SK-N-SH treated with all-trans-retinoic acid at 6 μM for 48 hours (cell line): ENCODE measurements at regions not wholly inside any gene's neighbourhood (a gene's known extent, or its start where the extent isn't known, plus 50 kb on each side); places are given as distances from the start of the nearest gene placed in this dataset.

Source experiments
- ATAC-seq: fragments of 200-7000 bp; cut with Tn5 transposase; 3 replicates; pipeline ENCODE4 v1.9.1; 2020; ENCODE audit warnings: mild to moderate bottlenecking, moderate library complexity
- ARNTL ChIP-seq: fragments of 450-650 bp; formaldehyde crosslinking; IDR thresholded peaks from 2 replicates; pipeline ENCODE4 v1.5.0; 2020; ENCODE audit warnings: low read depth, mild to moderate bottlenecking, moderate library complexity, borderline replicate concordance
- BACH2 ChIP-seq: fragments of 250-450 bp; sonication (Bioruptor Pico); IDR thresholded peaks from 2 replicates; pipeline ENCODE4 v1.9.0; 2021; ENCODE audit warnings: mild to moderate bottlenecking, borderline replicate concordance
- CSDC2 ChIP-seq: fragments of 250-450 bp; sonication (Bioruptor Pico); IDR thresholded peaks from 2 replicates; pipeline ENCODE4 v1.5.0; 2020; ENCODE audit warnings: mild to moderate bottlenecking, moderate library complexity
- ESRRG ChIP-seq: fragments of 250-450 bp; sonication (Bioruptor Pico); IDR thresholded peaks from 2 replicates; pipeline ENCODE4 v1.6.1; 2021; ENCODE audit warnings: mild to moderate bottlenecking
- GLIS3 ChIP-seq: fragments of 250-450 bp; sonication (Bioruptor Pico); IDR thresholded peaks from 2 replicates; pipeline ENCODE4 v1.5.0; 2020; ENCODE audit warnings: mild to moderate bottlenecking, moderate library complexity
- ISL1 ChIP-seq: fragments of 250-450 bp; sonication (Bioruptor Pico); IDR thresholded peaks from 2 replicates; pipeline ENCODE4 v2.1.2; 2022; ENCODE audit warnings: mild to moderate bottlenecking, moderate library complexity
- OSR1 ChIP-seq: fragments of 250-450 bp; sonication (Bioruptor Pico); IDR thresholded peaks from 2 replicates; pipeline ENCODE4 v1.8.0; 2022; ENCODE audit warnings: moderate library complexity, mild to moderate bottlenecking, inconsistent platforms
- PPARA ChIP-seq: fragments of 250-450 bp; sonication (Bioruptor Pico); IDR thresholded peaks from 2 replicates; pipeline ENCODE4 v1.5.0; 2020; ENCODE audit warnings: mild to moderate bottlenecking, borderline replicate concordance
- RARB ChIP-seq: fragments of 250-450 bp; sonication (Bioruptor Pico); IDR thresholded peaks from 2 replicates; pipeline ENCODE4 v1.8.0; 2021; ENCODE audit warnings: mild to moderate bottlenecking, moderate library complexity
- SNAI2 ChIP-seq: fragments of 250-450 bp; sonication (Bioruptor Pico); IDR thresholded peaks from 2 replicates; pipeline ENCODE4 v1.5.0; 2020; ENCODE audit warnings: mild to moderate bottlenecking, moderate library complexity
- TCF4 ChIP-seq: fragments of 250-450 bp; sonication (Bioruptor Pico); IDR thresholded peaks from 2 replicates; pipeline ENCODE4 v1.8.0; 2021; ENCODE audit warnings: mild to moderate bottlenecking, moderate library complexity, borderline replicate concordance
- TOX ChIP-seq: fragments of 250-450 bp; sonication (Bioruptor Pico); IDR thresholded peaks from 2 replicates; pipeline ENCODE4 v1.8.0; 2021; ENCODE audit warnings: mild to moderate bottlenecking, moderate library complexity, borderline replicate concordance
- ZC3H10 ChIP-seq: fragments of 250-450 bp; sonication (Bioruptor Pico); IDR thresholded peaks from 2 replicates; pipeline ENCODE4 v1.5.1; 2021; ENCODE audit warnings: mild to moderate bottlenecking, moderate library complexity
- ZFP3 ChIP-seq: fragments of 250-450 bp; sonication (Bioruptor Pico); IDR thresholded peaks from 2 replicates; pipeline ENCODE4 v1.5.0; 2020; ENCODE audit warnings: mild to moderate bottlenecking, moderate library complexity
- ZFP30 ChIP-seq: fragments of 450-650 bp; formaldehyde crosslinking; IDR thresholded peaks from 2 replicates; pipeline ENCODE4 v1.5.0; 2022; ENCODE audit warnings: mild to moderate bottlenecking, moderate library complexity
- ZNF565 ChIP-seq: fragments of 450-650 bp; formaldehyde crosslinking; conservative IDR thresholded peaks from 2 replicates; pipeline ENCODE4 v1.5.0; 2020; ENCODE audit warnings: low read depth, mild to moderate bottlenecking, moderate library complexity
- ZNF70 ChIP-seq: fragments of 450-650 bp; formaldehyde crosslinking; IDR thresholded peaks from 2 replicates; pipeline ENCODE4 v1.5.0; 2020; ENCODE audit warnings: mild to moderate bottlenecking, moderate library complexity
- ZNF8 ChIP-seq: fragments of 450-650 bp; formaldehyde crosslinking; IDR thresholded peaks from 2 replicates; pipeline ENCODE4 v1.5.0; 2020; ENCODE audit warnings: mild to moderate bottlenecking, moderate library complexity
- TF ChIP-seq, protein P1 (sequence below): fragments of 250-450 bp; sonication (Bioruptor Pico); IDR thresholded peaks from 2 replicates; pipeline ENCODE4 v1.5.0; 2020; ENCODE audit warnings: mild to moderate bottlenecking, moderate library complexity
- TF ChIP-seq, protein P2 (sequence below): fragments of 250-450 bp; sonication (Bioruptor Pico); IDR thresholded peaks from 2 replicates; pipeline ENCODE4 v1.5.1; 2021; ENCODE audit warnings: mild to moderate bottlenecking, moderate library complexity
- TF ChIP-seq, protein P3 (sequence below): fragments of 250-450 bp; sonication (Bioruptor Pico); IDR thresholded peaks from 2 replicates; pipeline ENCODE4 v1.8.0; 2021; ENCODE audit warnings: low read depth, mild to moderate bottlenecking, moderate library complexity, borderline replicate concordance

DNA sequence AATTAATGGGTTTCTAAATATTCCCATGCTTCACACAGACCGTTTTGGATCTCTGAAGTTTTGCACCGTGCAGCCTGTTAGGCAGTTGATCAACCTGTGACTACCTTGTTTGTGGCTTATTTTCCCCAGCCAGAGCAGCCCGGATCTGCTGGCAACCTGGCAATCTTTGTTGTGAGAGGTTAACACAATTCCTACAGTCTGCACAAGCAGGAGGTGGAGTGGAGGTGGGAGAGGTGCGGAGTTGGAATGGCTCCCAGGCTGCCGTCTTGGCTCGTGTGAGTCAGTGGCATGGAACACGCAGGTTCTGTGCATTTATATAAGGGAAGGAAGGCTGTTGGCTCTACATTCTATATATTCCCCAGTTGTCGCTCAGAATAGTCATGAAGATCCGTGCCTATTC lies 70.9 kb upstream of the STOX2 start:
- TF ChIP-seq, protein P1, sequence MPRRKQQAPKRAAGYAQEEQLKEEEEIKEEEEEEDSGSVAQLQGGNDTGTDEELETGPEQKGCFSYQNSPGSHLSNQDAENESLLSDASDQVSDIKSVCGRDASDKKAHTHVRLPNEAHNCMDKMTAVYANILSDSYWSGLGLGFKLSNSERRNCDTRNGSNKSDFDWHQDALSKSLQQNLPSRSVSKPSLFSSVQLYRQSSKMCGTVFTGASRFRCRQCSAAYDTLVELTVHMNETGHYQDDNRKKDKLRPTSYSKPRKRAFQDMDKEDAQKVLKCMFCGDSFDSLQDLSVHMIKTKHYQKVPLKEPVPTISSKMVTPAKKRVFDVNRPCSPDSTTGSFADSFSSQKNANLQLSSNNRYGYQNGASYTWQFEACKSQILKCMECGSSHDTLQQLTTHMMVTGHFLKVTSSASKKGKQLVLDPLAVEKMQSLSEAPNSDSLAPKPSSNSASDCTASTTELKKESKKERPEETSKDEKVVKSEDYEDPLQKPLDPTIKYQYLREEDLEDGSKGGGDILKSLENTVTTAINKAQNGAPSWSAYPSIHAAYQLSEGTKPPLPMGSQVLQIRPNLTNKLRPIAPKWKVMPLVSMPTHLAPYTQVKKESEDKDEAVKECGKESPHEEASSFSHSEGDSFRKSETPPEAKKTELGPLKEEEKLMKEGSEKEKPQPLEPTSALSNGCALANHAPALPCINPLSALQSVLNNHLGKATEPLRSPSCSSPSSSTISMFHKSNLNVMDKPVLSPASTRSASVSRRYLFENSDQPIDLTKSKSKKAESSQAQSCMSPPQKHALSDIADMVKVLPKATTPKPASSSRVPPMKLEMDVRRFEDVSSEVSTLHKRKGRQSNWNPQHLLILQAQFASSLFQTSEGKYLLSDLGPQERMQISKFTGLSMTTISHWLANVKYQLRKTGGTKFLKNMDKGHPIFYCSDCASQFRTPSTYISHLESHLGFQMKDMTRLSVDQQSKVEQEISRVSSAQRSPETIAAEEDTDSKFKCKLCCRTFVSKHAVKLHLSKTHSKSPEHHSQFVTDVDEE = no peak
- TF ChIP-seq TCF4 (CRISPR knock-in tag) = no peak
- no peak for TF ChIP-seq SNAI2 (CRISPR knock-in tag)
- TF ChIP-seq, protein P2, sequence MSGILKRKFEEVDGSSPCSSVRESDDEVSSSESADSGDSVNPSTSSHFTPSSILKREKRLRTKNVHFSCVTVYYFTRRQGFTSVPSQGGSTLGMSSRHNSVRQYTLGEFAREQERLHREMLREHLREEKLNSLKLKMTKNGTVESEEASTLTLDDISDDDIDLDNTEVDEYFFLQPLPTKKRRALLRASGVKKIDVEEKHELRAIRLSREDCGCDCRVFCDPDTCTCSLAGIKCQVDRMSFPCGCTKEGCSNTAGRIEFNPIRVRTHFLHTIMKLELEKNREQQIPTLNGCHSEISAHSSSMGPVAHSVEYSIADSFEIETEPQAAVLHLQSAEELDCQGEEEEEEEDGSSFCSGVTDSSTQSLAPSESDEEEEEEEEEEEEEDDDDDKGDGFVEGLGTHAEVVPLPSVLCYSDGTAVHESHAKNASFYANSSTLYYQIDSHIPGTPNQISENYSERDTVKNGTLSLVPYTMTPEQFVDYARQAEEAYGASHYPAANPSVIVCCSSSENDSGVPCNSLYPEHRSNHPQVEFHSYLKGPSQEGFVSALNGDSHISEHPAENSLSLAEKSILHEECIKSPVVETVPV (CRISPR knock-in tag) = no peak
- no peak for TF ChIP-seq ZFP30 (CRISPR knock-in tag)

DNA sequence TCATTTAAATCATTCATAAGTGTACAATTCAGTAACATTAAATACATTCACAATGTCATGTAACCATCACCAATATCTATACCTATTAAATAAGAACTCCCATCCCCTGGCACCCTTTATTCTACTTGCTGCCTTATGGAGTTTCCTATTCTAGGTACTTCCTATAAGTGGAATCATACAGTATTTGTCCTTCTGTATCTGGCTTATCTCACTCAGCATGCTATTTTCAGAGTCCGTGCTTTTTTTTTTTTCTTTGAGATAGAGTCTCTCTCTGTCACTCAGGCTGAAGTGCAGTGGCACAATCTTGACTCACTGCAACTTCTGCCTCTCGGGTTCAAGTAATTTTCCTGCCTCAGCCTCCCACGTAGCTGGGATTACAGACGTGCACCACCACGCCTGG lies 67.9 kb upstream of the STOX2 start:
- no peak for ATAC-seq

More for the DNA sequence above, 70.9 kb upstream of the STOX2 start:
- no peak for ATAC-seq

DNA sequence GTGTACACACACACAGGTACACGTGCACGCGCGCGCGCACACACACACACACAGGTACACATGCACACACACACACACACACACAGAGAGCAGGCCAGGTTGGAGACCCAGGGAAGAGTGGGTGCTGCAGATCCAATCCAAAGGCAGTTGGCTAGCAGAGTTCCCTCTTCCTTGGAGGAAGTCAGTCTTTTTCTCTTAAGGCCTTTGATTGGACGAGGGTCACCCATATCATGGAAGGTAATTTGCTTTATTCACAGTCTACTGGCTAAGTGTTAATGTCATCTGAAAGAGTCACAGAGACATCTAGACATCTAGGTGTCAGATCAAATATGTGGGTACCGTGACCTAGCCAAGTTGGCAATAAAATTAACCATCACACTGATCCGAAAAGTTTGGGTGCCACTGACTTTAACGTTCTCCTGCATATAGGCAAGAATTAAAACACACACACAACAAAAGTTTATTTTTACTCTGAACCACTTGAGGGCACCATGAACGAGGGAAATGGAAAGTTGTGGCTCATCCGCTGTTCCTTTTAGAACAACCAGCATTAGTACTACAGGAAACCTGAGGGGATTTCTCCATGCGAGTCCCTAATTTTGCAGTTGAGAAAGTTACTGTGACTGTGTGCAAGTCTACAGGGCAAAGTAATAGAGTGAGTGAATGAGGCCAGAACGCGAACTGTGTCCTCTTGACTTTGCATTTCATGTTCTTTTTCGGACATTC lies 66.0 kb upstream of the STOX2 start:
- no peak for TF ChIP-seq ZFP3
- TF ChIP-seq, protein P3, sequence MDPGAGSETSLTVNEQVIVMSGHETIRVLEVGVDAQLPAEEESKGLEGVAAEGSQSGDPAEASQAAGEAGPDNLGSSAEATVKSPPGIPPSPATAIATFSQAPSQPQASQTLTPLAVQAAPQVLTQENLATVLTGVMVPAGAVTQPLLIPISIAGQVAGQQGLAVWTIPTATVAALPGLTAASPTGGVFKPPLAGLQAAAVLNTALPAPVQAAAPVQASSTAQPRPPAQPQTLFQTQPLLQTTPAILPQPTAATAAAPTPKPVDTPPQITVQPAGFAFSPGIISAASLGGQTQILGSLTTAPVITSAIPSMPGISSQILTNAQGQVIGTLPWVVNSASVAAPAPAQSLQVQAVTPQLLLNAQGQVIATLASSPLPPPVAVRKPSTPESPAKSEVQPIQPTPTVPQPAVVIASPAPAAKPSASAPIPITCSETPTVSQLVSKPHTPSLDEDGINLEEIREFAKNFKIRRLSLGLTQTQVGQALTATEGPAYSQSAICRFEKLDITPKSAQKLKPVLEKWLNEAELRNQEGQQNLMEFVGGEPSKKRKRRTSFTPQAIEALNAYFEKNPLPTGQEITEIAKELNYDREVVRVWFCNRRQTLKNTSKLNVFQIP (CRISPR knock-in tag) = no peak
- no peak for TF ChIP-seq ISL1 (CRISPR knock-in tag)
- no peak for TF ChIP-seq OSR1 (CRISPR knock-in tag)
- no peak for TF ChIP-seq TOX (CRISPR knock-in tag)
- no peak for TF ChIP-seq ZFP30 (CRISPR knock-in tag)
- peak; percentile 74 for ATAC-seq

More for the DNA sequence above, 67.9 kb upstream of the STOX2 start:
- TF ChIP-seq, protein P2 (CRISPR knock-in tag) = no peak
- TF ChIP-seq ZNF565 (CRISPR knock-in tag) = no peak

DNA sequence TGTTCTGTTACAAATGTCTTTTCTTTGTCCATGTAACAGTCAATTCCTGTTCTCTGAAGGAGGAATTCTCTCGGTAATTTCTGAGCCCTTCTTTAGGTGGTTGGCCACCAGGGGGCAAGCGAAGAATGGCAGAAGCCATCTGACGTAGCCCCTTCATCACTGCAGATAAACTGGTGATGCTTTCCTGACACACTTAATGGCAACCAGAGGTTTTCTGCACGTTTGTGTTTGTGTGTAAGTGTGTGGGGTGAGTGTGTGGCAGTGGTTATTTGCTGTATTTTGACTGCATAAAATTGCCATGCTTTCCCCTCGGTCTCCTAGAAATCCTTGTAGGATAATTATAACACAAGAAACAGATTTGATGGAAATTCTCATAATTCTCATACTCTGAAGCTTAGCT lies 64.8 kb upstream of the STOX2 start:
- ATAC-seq = peak; percentile 96
- TF ChIP-seq ARNTL (CRISPR knock-in tag) (no peak), ZNF8 (CRISPR knock-in tag) (no peak), GLIS3 (CRISPR knock-in tag) (no peak), SNAI2 (CRISPR knock-in tag) (0 out of 2 replicates have a peak, but pooled peaks have one; percentile 57), ESRRG (no peak), ZNF70 (CRISPR knock-in tag) (no peak), BACH2 (CRISPR knock-in tag) (no peak)
- TF ChIP-seq, protein P2 (CRISPR knock-in tag) = no peak

DNA sequence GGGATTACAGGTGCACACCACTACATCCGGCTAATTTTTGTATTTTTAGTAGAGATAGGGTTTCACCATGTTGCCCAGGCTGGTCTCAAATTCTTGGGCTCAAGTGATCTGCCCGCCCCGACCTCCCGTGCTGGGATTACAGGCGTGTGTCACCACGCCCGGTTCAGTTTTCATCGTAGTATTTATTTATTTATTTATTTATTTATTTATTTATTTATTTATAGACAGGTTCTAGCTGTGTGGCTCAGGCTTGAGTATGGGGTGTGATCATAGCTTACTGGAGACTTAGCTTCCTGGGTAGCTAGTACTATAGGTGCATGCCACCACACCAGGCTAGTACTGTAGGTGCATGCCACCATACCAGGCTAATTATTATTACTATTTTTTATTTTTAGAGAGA lies 64.1 kb upstream of the STOX2 start:
- no peak for ATAC-seq
- no peak for TF ChIP-seq TOX (CRISPR knock-in tag)
- no peak for TF ChIP-seq BACH2 (CRISPR knock-in tag)
- TF ChIP-seq PPARA (CRISPR knock-in tag) = no peak
- TF ChIP-seq ESRRG = no peak
- TF ChIP-seq ZC3H10 (CRISPR knock-in tag) = no peak
- TF ChIP-seq, protein P2 (CRISPR knock-in tag) = no peak
- no peak for TF ChIP-seq OSR1 (CRISPR knock-in tag)
- TF ChIP-seq CSDC2 (CRISPR knock-in tag) = no peak
- no peak for TF ChIP-seq RARB (CRISPR knock-in tag)
- no peak for TF ChIP-seq ZNF8 (CRISPR knock-in tag)
- no peak for TF ChIP-seq SNAI2 (CRISPR knock-in tag)
